Esophagus mucosa (tissue), 1 donor: ENCODE measurements at regions not wholly inside any gene's neighbourhood (a gene's known extent, or its start where the extent isn't known, plus 50 kb on each side); places are given as distances from the start of the nearest gene placed in this dataset.
A peak's percentile ranks its signal among the peaks of the same experiment; 100 is the strongest.
"Not testable (repeated sequence)": the region's sequence is repeated elsewhere in the genome, so short reads cannot be mapped to it uniquely, and the experiment has no call there.

Experiments used
- ATAC-seq: fragments of 200-7000 bp; cut with Tn5 transposase; one replicate; pipeline ENCODE4 v1.9.1; 2020
- donor health status: DM: yes; HTN: yes; CAD: no.

DNA sequence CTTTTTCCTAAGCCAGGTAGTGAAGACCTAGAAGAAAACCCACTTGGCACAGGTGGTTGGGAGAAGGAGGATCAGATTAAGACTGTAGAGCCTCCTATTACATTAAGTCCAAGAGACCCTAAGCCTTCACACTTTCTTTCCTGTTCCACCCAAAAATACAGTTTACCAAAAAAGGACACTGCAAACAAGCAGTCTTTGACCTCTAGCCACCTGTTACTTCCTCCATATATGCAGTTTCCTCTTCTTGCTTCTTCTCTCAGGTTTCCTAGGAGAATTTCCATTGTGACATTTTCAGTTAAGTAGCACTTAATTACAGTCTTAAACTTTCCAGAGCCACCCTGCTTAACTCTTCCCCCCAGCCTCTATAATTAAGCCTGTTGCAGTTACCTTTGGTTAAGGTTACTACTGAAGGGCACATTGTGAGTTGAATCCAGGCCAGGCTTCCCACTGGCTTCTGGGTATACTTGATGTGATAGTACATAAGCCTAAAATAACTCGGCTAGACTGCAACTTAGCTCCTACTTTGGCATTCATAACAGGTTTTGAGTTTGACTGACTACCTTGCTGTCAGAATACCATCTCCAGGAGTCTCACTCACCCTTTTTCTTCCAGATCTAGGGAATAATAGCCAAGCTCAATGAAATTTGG is 114.2 kb upstream of the UMPS start:
- no peak for ATAC-seq

DNA sequence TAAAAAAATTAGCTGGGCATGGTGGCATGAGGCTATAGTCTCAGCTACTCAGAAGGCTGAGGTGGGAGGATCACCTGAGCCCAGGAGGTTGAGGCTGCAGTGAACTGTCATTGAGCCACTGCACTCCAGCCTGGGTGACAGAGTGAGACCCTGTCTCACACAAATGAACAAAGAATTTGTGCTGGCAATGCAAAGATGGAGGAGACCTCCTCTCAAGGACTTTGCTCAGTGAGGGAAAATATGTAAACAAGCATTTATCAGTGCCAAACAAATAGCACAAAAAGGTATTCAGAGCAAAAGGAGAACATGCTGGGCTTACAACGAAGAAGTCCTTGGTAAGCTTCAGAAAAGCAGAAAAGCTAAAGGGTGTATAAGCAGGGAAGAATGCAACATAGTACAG is 113.1 kb upstream of the UMPS start:
- ATAC-seq, result no peak

DNA sequence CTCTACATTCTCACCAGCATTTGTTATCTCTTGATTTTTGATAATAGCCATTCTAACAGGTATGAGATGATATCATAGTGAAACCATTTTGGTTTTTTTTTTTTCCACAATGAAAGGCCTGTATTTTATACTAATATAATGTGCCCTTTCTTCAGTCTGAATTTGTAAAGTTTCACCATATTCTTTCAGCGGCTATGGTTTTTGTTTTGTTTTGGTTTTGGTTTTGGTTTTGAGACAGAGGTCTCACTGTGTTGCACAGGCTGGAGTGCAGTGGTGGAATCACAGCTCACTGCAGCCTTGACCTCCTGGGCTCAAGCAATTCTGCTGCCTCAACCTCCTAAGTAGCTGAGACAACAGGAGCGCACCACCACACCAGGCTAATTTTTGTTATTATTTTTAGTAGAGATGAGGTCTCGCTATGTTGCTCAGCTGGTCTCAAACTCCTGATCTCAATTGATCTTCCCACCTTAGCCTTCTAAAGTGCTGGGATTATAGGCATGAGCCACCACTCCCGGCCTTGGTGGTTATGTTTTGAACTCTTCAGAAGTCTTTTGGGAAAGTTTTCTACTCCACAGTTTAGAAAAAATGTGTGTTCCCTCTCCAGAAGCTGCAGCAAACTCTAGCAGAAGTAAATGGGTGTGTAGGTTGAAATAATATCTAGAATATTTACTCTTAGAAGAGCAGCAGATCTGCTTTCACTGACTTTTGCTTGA is 110.2 kb upstream of the UMPS start:
- no peak for ATAC-seq

DNA sequence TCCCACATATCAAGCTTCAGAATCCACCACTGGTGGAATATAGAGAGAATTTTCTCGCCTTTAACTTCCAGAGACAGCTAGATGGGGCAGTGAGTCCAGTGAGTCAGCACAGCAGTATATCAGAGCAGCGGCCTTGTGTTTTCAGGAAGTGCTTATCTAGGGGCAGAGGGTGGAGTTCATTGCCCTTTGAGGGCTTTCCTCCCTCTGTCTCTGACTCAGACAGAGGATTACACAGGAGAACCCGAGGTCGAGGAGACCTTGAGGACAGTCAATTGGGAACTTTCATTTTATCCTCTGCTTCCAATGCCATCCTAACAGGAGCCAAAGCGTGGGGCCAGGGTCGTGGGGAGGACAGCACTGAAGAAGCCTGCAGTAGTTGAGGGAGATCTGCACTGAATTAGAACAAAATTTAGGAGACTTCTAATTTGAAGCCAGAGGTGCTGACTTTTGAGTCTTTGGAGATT is 109.6 kb upstream of the UMPS start:
- ATAC-seq, result peak; percentile 89

DNA sequence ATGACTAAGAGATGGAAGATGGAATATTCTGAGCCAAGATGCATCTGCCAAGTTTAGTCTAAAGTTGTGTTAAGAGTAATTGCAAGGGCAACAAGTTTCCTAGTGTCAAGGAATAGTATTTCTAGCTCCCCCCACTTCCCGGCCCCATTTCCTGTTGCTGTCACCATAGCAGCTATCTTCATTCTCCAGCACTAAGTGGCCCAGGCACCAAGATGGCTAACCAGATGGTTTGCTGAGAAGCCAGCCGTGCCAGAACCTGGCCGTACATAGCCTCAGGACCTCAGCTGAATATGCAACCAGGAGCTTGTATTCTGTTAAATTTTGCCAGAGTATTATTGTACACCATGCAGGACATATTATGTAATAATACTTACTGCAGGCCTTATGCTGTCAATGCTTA is 108.8 kb upstream of the UMPS start:
- no peak for ATAC-seq

DNA sequence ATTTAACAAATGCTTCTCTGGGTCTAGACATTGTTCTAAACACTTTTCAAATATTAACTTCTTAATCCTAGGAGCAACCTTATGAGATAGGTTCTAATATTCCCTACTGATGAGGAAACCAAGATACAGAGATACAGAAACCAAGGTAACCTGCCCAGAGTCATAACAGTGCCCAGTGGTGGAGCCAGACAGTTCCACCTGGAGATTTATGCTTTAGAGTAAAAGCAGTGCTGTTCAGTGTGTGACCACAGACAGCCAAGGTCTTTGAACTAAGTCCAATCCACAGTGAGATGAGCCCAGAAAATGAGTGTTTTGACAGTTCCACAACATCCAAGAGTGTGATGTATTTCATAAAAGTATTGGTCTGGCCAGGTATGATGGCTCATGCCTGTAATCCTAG is 105.2 kb upstream of the UMPS start:
- no peak for ATAC-seq

DNA sequence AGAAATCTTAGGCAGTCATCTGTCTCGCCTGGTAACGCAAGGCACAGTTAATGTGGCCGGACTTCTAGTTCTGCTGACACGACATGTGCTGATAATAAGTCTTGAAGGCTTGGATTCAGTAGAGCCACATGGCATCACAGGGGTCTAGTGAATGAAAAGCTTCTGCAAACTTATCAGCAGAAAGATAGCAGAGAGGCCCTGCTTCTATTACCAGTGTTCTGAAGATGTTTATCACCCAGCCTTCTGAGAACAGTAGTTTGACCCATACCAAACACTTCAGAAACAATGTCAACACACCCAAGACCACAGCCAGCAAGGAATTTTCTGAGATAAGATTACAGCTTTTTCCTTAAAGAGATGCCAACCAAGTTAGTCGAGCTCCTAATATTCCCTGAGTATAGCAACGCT is 102.7 kb upstream of the UMPS start:
- ATAC-seq, result no peak

DNA sequence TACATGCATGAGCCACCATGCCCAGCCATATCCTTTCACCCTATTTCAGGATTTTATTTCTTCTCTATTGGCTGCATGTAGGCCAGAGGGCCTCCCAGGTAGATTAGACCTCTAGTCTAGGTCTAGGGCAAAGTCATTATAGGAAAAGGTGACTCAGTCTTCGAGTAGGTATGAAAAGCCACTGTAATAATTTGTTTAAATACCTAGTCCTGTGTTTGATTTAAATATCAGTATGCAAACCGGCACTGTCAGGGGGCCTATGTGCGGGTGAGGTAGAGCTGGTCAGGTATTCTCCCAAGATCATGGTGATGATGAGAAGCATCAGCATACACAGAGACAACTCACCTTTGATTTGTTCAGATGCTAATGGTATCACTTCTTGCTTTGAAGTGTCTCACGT is 101.4 kb upstream of the UMPS start:
- no peak for ATAC-seq

DNA sequence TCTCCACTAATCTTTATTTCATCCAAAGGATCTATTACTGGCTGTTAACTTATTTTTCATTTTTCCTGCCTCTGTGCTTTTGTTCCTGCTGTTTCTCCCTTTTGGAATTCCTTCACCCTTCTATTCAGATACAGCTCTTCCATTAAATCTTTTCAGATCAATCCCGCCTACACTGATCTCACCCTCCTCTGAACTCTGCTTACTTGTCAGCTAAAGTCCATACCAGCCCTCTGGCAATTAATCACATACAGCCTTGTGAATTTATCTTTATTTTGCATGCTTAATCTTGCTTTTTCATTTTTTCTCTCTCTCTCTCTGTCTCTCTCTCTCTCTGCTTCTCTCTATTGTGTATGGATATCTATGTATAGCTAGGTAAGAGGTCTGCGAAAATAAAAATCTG is 100.8 kb upstream of the UMPS start:
- ATAC-seq, result no peak

DNA sequence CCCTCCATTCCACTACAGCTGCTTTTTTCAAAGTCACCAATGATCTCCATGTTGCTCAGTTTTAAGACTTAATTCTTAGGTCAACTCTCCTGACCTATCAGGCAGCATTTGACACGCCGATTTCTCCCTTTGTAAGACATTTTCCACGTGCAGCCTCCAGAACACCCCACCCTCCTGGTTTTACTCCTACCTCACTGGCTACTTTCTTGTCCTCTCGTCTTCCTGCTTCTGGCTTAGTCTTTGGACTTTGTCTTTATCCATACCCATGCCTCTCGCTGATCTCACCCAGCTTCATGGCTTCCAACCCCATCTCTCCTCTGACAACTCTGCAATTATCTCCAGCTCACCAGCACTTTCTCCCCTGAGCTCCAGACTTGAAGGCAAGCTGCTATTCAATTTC is 99.3 kb upstream of the UMPS start:
- no peak for ATAC-seq

DNA sequence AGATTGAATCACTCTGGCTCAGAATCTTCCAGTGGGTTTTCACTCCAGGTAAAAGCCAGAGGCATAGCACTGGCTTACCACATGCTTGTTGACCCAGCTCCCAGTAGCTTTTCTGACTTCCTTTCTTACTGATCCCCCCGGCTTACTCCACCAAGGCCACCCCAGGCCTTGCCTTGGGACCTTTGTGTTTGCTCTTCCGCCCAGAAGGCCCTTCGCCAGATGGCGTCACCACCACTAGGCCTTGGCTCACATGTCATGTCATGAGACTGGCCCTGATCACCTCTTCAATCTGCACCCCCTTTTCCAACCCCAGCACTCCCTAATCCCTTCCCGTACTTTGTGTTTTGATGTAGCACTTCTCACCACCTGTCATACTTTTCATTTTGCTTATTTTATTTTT is 98.5 kb upstream of the UMPS start:
- no peak for ATAC-seq

DNA sequence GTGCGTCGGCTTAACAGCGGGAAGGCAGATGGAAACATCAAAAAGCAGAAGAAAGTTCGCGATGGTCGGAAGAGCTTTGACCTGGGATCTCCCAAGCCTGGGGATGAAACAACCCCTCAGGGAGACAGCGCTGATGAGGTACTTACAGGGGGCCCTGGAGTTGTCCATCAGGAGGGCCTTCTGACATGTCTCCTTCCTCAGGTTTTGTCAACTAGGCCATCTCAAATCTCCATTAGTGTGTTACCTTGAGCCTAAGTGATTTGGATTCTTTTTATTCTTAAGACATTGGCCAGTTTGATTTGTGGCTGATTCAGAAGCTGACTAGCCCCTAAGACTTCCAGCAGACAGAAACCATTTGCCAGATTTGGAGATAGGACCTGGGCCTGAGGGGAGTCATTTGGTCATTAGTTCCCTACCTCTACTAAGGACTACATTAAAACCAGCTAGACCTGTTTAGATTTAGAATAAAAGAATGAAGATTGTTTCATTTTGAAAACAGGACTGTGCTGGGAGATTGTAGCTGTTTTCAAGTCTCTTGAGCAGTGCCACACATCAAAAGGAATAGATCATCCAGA is 97.6 kb upstream of the UMPS start:
- ATAC-seq, result no peak

DNA sequence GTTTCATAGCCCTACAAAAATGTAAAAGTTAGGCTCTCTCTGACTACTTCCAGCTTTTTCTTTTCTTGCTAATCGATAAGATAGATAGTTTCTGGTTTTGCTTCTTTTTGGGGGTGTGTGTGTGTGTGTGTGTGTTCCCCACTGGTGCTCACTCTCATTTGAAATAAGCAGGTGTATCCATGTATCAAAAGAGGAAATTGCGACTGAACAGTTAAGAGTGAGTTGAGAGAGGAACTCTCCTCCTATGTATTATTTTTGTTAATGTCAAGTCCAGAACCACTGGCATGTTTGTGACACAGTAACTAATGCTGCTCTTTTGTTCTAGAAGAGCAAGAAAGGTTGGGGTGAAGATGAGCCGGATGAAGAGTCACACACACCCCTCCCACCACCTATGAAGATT is 96.7 kb upstream of the UMPS start:
- no peak for ATAC-seq

DNA sequence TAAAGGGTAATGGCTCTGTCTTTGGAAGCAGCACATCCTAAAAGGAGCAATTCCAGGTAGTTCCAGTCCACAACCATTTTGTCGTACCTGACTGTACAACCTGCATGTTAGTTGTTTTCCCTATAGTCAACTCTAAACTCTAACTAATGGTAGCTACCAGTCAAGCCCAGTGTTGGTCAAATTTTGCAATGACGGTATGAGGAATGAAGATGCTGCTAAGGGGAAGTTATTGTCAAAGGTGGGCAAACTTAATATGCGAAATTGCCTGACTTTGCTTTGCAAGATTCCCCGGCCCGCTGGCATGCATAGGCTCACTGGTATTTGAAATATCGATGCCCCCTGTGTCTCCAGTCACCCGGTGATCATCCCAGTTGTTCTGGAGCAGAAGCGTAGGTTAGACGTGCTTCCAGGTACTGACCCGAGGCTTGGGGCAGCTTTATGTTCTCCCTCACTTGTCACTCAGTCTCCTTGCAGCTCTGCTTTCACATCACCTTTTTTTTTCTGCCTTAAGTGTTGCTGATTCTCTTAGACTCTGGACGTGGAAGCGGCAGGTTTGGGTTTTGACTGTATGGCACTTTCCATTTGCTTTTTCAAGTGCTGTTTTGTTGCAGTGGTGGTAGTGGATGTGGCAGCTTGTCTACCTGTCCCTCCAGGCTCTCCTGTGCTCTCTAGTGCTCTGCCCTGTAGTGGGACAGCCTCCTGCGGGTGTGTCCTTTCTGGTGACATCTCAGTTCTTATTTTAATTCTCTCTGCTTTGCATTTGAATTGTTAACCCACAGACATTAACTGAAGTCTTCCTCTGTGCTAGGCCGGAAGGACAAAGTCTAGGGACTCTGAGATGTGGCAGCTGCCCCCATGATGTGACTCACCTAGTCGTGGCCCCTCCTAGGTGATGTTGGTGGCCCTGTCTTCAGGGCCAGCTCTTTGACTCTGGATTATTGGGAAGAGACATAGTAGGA is 95.8 kb upstream of the UMPS start:
- ATAC-seq, result no peak

DNA sequence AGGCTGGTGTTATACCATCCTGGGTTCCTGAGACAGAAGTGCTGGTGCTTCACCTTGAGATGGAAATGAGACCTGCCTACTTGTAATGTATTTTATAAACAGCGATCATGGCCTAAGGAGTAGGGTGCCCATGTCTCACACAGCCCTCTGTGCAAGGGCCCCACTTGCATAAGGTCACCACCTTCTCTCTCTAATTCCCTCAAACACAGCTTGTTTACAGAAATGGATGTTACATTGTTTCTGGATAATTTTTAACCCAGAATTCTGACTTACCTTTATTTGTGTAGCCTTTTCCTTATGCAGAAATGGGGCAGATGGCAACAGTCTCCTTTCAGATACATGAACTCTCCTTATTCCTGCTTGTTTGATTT is 95.1 kb upstream of the UMPS start:
- ATAC-seq, result no peak

DNA sequence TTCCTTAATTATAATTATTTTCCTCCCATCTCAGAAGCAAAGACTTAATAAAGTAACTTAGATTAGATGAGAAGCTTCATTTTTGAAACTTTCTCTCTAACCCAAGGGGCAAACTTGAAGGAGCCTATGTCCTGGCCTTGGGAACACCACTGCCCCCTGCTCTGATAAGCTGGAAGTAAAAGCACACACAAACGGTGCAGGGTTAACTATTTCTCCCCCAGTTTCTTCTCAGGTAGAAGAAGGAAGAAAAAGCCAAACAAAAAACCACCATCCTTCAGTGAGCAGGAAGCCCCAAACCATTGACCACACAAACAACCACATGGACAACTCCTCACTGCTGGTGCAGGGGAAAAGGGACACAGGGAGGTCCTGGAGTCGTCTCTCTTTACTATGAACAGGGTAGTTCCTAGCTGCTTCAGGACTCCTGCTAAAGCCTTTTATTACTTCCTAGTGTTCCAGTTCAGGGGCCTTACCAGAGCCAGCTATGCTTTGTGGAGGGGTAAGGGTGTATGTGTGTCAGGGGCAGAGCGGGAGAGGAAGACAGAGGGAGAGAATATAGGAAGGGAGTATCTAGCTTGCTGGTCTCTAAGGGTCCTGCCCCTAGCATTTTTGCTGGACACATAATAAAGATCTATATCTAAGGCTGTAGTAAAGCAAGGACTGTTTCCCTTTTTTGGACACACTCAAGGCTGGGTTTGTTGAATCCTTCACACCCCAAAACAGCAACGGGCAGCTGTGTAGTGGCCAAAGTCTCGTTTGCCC is 94.0 kb upstream of the UMPS start:
- ATAC-seq, result no peak

DNA sequence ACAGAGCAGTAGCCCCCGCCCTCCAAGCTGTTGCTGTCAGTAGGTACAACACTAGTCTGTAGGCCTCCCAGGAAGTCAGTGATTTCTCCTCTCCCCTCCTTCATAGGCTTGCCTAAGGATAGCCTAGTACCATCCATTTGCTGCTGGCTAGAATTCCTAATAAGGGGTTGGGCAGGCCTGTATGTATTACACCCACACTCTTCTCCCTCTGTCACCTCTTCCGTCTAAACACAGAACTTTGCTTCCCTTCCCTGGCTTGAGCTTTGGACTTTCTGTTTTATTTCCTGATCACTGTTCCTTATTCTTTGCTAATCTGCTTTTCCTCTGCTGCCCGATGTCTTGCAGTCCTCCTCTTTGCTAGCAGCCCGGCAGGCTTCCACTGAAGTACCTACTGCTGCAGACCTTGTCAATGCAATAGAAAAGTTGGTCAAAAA is 93.4 kb upstream of the UMPS start:
- ATAC-seq, result no peak

DNA sequence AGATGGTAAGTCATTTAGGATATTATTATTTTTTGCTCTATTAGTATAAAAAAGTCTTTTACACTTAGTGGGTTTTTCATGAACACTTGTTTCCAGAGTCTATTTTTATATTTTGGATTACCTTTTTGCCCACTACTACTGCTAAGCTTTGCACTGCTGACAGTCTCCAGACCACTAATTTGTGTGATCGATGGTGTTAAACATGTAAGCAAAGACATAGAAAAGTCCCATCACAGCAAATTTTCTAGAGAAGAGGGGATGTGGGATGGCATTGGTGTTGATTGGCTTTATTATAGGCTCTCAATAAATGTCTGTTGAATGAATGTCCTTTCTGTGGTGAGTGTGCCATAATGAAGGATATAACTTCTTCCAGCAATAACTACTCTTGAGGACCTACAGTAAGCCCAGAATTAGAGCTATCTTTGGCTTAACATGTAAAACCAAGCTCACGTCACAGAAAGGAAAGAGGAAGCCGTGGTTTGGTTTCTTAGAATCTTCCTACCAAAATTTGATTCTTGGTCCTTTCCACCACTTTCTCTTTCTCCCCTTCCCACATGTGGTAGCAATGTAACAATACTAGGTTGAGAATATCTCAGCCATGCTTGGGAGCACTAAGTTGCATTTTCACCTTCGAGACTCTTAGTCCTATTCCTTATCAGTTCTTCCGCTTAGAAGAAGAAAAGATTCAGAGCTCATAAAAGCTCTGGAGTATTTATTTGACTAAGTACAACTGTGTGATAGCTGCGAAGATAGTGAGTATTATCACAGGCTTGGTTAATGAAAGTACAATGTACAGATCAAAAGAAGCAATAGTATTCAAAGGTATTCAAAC is 90.6 kb upstream of the UMPS start:
- no peak for ATAC-seq

DNA sequence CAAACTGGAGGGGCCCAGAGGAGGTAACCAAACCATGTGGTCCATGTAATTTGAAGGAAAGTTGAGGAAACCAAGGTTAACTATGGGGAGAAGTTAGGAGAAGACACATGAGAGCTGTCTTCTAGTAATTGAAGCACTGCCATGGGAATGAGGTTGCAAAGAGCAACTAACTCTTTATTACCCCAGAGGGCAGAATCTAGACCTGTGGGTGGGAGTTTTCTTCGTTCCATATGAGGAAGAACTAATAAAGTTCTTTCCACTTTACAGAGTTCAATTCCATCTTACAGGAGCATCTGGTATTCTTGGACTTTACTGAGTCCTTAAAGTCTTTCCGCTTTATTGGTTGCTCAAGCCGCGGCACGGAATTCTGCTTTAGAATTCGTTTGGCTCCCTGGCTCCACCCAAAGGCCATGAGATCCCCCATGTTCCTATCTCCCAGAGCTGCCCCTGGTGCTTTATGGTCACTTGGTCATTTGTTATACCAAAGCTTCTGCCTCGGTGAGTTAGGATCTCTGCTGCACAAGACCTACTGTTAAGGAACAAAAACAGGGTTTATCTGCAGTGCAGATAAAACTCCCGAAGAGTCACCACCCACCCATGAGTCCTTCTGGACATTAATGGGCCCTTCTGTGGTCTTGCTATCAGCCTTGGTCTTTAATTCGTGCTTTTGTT is 89.5 kb upstream of the UMPS start:
- no peak for ATAC-seq

DNA sequence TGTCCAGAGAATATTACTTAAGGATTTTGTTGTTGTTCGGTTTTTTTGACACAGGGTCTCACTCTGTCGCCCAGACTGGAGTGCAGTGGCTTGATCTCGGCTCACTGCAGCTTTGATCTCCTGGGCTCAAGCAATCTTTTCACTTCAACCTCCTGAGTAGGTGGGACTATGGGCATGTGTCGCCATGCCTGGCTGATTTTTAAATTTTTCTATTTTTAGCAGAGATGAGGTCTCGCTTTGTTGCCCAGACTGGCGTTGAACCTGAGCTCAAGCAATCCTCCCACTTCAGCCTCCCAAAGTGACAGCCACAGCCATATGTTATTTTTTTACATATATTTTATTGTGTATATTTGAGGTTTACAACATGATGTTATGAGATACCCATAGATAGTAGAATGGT is 86.8 kb upstream of the UMPS start:
- ATAC-seq, result no peak

DNA sequence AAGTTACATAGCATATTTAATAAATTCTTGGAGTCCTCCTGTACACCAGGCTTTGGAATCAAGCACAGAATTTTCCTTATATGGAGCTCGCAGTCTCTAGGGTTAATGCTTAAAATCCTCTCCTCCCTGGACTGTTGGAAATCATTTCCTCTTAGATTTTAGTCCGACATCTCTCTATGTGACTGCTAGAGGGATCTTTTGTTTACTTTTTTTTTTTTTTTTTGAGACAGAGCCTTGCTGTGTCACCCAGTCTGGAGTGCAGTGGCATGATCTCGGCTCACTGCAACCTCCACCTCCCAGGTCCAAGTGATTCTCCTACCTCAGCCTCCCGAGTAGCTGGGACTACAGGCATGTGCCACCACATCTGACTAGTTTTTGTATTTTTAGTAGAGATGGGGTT is 84.1 kb upstream of the UMPS start:
- ATAC-seq, result not testable (repeated sequence)
